ENCODE measurements at regions not wholly inside any gene's neighbourhood (a gene's known extent, or its start where the extent isn't known, plus 50 kb on each side); places are given as distances from the start of the nearest gene placed in this dataset.

DNA sequence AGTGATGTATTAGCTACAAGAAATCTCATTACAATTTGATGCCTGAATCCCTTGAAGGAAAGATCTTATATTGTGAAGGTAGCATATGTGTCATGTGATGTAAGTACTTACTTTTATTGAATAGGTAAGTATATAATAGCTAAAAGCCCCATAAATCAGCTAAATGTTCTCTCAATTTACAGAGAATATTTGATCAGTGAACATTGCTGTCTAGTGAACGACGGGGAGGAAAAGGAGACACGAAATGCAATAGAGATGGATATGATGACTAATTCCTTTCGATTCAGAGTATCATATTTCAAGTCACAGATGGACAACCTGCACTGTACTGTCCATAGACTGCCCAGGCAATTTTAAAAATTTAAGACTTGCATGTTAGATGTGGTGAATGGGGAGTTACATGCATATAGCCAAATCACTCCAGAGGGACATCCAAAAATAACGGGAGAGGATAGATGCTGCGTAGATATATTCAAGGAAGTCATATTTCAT lies 462.1 kb upstream of the CDIN1 start:
- TF ChIP-seq, protein P1, sequence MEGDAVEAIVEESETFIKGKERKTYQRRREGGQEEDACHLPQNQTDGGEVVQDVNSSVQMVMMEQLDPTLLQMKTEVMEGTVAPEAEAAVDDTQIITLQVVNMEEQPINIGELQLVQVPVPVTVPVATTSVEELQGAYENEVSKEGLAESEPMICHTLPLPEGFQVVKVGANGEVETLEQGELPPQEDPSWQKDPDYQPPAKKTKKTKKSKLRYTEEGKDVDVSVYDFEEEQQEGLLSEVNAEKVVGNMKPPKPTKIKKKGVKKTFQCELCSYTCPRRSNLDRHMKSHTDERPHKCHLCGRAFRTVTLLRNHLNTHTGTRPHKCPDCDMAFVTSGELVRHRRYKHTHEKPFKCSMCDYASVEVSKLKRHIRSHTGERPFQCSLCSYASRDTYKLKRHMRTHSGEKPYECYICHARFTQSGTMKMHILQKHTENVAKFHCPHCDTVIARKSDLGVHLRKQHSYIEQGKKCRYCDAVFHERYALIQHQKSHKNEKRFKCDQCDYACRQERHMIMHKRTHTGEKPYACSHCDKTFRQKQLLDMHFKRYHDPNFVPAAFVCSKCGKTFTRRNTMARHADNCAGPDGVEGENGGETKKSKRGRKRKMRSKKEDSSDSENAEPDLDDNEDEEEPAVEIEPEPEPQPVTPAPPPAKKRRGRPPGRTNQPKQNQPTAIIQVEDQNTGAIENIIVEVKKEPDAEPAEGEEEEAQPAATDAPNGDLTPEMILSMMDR (IDR thresholded peaks at IDR 0.05; ENCODE audit: low read depth, low read length), result no peak

DNA sequence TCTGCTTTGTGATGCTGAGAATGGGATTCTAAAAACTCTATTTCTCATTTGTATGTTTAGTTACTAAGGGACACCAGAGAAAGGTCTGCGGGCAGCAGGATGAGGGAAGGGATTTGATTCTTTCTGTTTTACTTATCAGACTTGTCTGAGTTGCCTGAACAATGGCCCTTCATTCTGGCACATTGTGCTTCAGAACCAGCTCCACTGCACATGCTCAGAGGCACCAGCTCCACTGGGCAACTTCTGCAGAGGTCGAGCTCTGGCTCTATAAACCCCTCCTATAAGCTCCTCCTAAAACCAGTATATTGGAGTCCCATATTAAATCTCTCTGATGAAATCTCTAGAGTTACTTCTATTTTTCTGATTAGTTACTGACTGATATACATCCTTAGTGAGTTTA lies 453.2 kb upstream of the CDIN1 start:
- H3K4me3 ChIP-seq (ENCODE audit: low read depth, low read length), result no peak overlapping the region
- TF ChIP-seq, protein P1 (IDR thresholded peaks at IDR 0.05; ENCODE audit: low read depth, low read length), result no peak

More for the DNA sequence above, 462.1 kb upstream of the CDIN1 start:
- no peak overlapping the region for H3K4me3 ChIP-seq (ENCODE audit: low read depth, low read length)

DNA sequence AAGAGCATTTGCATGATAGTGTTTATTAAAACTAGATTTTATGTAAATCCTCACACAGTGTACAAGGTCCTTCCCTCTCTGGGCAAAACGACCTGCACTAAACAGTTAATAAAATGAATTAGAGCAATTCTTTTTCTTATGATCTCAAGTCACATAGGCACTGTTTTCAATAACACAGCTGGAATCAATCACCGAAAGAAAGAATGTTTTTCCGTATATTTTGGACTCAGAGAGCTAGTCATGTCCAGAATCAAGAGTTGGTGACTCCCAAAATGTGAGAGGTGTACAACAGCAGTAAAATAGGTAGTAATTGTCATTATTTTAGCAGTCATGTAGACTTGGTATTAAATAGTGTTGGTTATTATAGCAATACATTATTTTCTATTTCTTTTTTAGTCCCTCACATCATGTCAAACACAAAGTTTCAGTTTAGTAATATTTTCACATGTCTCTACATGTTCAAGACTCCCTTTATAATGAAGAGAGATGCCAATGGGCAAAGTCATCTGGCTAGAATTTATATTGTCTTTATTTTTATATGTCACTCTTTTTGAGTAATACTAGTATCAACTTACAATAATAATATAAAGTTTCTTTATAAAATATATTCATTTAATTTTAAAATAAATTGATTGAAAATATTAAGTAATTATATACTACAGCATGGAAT lies 448.6 kb upstream of the CDIN1 start:
- no peak overlapping the region for H3K4me3 ChIP-seq (ENCODE audit: low read depth, low read length)
- TF ChIP-seq, protein P1 (IDR thresholded peaks at IDR 0.05; ENCODE audit: low read depth, low read length), result no peak

DNA sequence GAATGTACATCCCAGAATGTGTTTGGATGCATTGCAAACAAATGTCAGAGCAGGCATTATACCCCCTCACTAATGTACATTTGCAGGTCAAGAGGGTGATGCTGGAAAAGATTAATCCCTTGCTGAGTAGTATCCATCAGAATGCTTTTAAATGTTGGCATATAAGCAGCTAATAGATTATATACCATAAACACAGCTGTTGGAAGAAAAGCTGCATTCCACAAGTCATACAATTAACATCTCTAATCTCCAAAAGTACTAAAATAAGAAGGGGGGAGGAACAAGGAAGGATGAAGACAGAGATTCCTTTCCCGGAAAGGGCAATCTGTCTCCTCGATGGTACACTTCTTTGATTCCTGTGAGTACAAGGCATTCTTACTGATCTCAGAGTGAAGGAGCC lies 445.7 kb upstream of the CDIN1 start:
- no peak overlapping the region for H3K4me3 ChIP-seq (ENCODE audit: low read depth, low read length)
- TF ChIP-seq, protein P1 (IDR thresholded peaks at IDR 0.05; ENCODE audit: low read depth, low read length), result no peak

DNA sequence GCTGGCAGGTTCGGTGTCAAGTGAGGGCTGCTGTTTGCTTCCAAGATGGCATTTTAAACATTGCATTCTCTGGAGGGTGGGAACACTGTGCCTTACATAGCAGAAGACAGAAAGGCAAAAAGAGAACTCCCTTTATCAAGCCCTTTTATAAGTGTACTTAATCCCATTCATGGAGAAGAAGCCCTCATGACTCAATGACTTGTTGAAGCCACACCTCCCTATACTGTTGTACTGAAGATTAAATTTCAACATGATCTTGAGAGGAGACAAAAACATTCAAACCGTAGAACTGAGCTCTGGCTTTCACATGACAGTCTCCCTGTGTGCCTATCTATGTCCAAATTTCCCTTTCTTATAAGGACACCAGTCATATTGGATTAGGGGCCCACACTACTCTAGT lies 443.4 kb upstream of the CDIN1 start:
- TF ChIP-seq, protein P1 (IDR thresholded peaks at IDR 0.05; ENCODE audit: low read depth, low read length), result no peak
- no peak overlapping the region for H3K4me3 ChIP-seq (ENCODE audit: low read depth, low read length)

DNA sequence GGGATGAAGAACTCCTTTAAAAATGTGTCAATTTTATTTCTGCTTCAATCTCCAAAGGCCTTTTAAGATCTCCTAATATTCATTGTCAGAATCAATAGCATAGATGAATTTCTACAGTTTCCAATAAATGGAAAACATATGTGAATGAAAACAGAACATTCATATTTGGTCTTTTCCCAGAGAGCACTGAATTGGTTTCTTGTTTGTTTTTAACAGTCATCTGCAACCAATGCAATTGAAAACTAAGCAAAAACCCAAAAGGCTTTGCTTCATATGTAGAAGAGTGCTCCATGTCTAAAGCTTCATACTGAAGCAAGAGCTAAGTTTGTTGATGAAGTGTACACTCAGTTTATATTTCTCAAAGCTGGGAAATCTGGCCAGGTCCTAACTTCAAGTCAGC lies 426.5 kb upstream of the CDIN1 start:
- no peak overlapping the region for H3K4me3 ChIP-seq (ENCODE audit: low read depth, low read length)
- TF ChIP-seq, protein P1 (IDR thresholded peaks at IDR 0.05; ENCODE audit: low read depth, low read length), result no peak

DNA sequence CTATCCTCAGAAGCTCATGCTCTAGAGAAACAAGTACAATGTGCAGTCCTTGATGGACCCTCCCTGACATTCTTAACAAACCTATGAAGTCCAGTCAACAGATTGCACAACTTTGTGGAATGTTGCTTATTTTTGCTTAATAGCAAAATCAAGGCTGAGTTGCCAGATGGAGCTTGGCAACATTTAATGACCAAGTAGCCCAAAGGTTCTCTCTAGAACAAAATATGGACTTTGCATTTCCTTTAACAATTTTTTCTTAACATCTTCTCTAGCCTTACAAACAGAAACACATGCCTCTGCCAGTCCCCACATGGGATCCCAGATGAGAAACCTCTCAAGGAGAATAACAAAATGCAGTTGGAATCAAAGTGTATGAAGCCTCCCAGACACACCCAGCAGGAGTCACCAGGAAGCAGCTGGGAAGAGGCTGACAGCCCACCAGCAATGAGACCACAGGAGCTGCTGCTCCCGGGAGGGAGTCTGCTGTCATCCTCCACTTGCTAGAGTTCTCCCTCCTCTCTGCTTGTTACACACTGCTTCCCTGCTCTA lies 422.5 kb upstream of the CDIN1 start:
- H3K4me3 ChIP-seq (ENCODE audit: low read depth, low read length), result no peak overlapping the region
- TF ChIP-seq, protein P1 (IDR thresholded peaks at IDR 0.05; ENCODE audit: low read depth, low read length), result no peak

All from WI38 (cell line).